Aorta (tissue), 5 donors: ENCODE measurements at regions not wholly inside any gene's neighbourhood (a gene's known extent, or its start where the extent isn't known, plus 50 kb on each side); places are given as distances from the start of the nearest gene placed in this dataset.
"Not testable (repeated sequence)": the region's sequence is repeated elsewhere in the genome, so short reads cannot be mapped to it uniquely, and the experiment has no call there.

Experiments
- ATAC-seq: fragments of 200-7000 bp; cut with Tn5 transposase; one replicate; pipeline ENCODE4 v1.9.1; 2022; ENCODE audit warnings: moderate library complexity; ENCODE audit not compliant: low FRiP score
- DNase-seq, 2 donors: peaks; one replicate each; pipeline ENCODE4 v3.0.0-alpha.2; 2020
- H3K27ac ChIP-seq, 2 donors: one replicate each; pipeline ENCODE4 v1.5.1; 2013; ENCODE audit warnings: low read length in 2 of 2, mild to moderate bottlenecking in 2 of 2, moderate library complexity in 2 of 2, control low read depth in 1 of 2, inconsistent platforms in 1 of 2, low read depth in 1 of 2
- H3K27me3 ChIP-seq, 2 donors: one replicate each; pipeline ENCODE4 v1.6.1; 2013; ENCODE audit warnings: control low read depth in 1 of 2, low read length in 1 of 2, mild to moderate bottlenecking in 1 of 2, moderate library complexity in 1 of 2; ENCODE audit not compliant: insufficient read depth in 2 of 2, control insufficient read depth in 1 of 2
- H3K36me3 ChIP-seq, 2 donors: one replicate each; pipeline ENCODE4 v1.6.1; 2013; ENCODE audit warnings: control low read depth in 1 of 2, low read length in 1 of 2, mild to moderate bottlenecking in 1 of 2; ENCODE audit not compliant: insufficient read depth in 2 of 2, control insufficient read depth in 1 of 2
- H3K4me1 ChIP-seq, 2 donors: one replicate each; pipeline ENCODE4 v1.6.1; 2013; ENCODE audit warnings: low read length in 2 of 2, control low read depth in 1 of 2, mild to moderate bottlenecking in 1 of 2, moderate library complexity in 1 of 2; ENCODE audit not compliant: insufficient read depth in 2 of 2, control insufficient read depth in 1 of 2
- H3K4me3 ChIP-seq, 2 donors: one replicate each; pipeline ENCODE4 v1.5.1; 2013; ENCODE audit warnings: low read length in 2 of 2, control low read depth in 1 of 2, mild to moderate bottlenecking in 1 of 2
- H3K9me3 ChIP-seq: one replicate; pipeline ENCODE4 v1.6.1; 2013; ENCODE audit warnings: mild to moderate bottlenecking, low read length; ENCODE audit not compliant: control insufficient read depth
- WGBS, 2 donors: extraction: QIAGEN DNeasy Blood & Tissue Kit; methylation state at CpG; one replicate each; pipeline ENCODE4 v1.1.7; 2013; 5-methylcytosine and 5-hydroxymethylcytosine counted together
- intact Hi-C, 2 donors: fragments of 100-400 bp; cut with DNase I; formaldehyde crosslinking; loops; one replicate each; pipeline versions ENCODE4 v1.14.2 to v1.15.0; 2022
- donor health status: healthy with polysubstance abuse.
- donor health status: Bipolar disorder and iron deficiency.
- donor health status: DM: no; HTN: no; CAD: no.
- donor health status: DM: no; HTN: no; CAD: no.
- donor health status: DM: yes; HTN: yes; CAD: no.

GRCh38 chr2:15689654-15690053 lies 98.0 kb downstream of the DDX1 start:
- no peak for DNase-seq
- no peaks in the 10 kb centered on the region for H3K9me3 ChIP-seq
- intact Hi-C loops, result no loop called here
- H3K4me3 ChIP-seq, result no peak overlapping the region
- no peaks in the 10 kb centered on the region for H3K27me3 ChIP-seq
- H3K27ac ChIP-seq, result no peak overlapping the region
- no peak for ATAC-seq
- H3K4me1 ChIP-seq, result no peaks in the 10 kb centered on the region
- WGBS, 2 donors, result 83 to 88% methylated on average over 10 of the region's 10 CpGs
- H3K36me3 ChIP-seq, result no peaks in the 10 kb centered on the region

- Histone ChIP-seq H3K27me3 (no peaks in the 10 kb centered on the region), H3K36me3 (no peaks in the 10 kb centered on the region), H3K4me3 (no peak overlapping the region), H3K27ac (no peak overlapping the region), H3K9me3 (no peaks in the 10 kb centered on the region), H3K4me1 (no peaks in the 10 kb centered on the region)
- 96 to 97% methylated on average over 12 of the region's 12 CpGs for WGBS, 2 donors
- DNase-seq (no peak), ATAC-seq (no peak)
- intact Hi-C loops, result no loop called here
These were observed 100.1 kb downstream of the DDX1 start for GRCh38 chr2:15691586-15692310.

- no peaks in the 10 kb centered on the region for H3K4me1 ChIP-seq
These were observed 101.1 kb downstream of the DDX1 start for GRCh38 chr2:15692551-15693377.

GRCh38 chr2:15693382-15693781 lies 101.7 kb downstream of the DDX1 start:
- intact Hi-C loops, result no loop called here
- no peak overlapping the region for H3K27ac ChIP-seq
- no peaks in the 10 kb centered on the region for H3K36me3 ChIP-seq
- H3K4me3 ChIP-seq, result no peak overlapping the region
- ATAC-seq, result no peak
- 90 to 93% methylated on average over 4 of the region's 4 CpGs for WGBS, 2 donors
- no peaks in the 10 kb centered on the region for H3K9me3 ChIP-seq
- no peaks in the 10 kb centered on the region for H3K27me3 ChIP-seq
- H3K4me1 ChIP-seq, result no peaks in the 10 kb centered on the region
- DNase-seq, result no peak

More at GRCh38 chr2:15692551-15693377, 101.1 kb downstream of the DDX1 start:
- no peaks in the 10 kb centered on the region for H3K27me3 ChIP-seq
- WGBS, 2 donors, result 85 to 90% methylated on average over 15 of the region's 15 CpGs
- ATAC-seq (no peak), DNase-seq (no peak)
- no peaks in the 10 kb centered on the region for H3K36me3 ChIP-seq
- no peaks in the 10 kb centered on the region for H3K9me3 ChIP-seq
- no peak overlapping the region for H3K27ac ChIP-seq
- H3K4me3 ChIP-seq, result no peak overlapping the region
- intact Hi-C loops, result no loop called here

GRCh38 chr2:15693926-15694588 lies 102.4 kb downstream of the DDX1 start:
- H3K4me1 ChIP-seq, result no peaks in the 10 kb centered on the region
- no peak for DNase-seq
- intact Hi-C loops, result no loop called here
- 63 to 78% methylated on average over 16 of the region's 16 CpGs for WGBS, 2 donors
- no peak overlapping the region for H3K27ac ChIP-seq
- no peak overlapping the region for H3K4me3 ChIP-seq
- no peaks in the 10 kb centered on the region for H3K27me3 ChIP-seq
- H3K9me3 ChIP-seq, result no peaks in the 10 kb centered on the region
- ATAC-seq, result no peak
- H3K36me3 ChIP-seq, result no peaks in the 10 kb centered on the region

- WGBS, 2 donors, result 93 to 94% methylated on average over 7 of the region's 7 CpGs
- Histone ChIP-seq H3K9me3 (no peaks in the 10 kb centered on the region), H3K4me1 (no peaks in the 10 kb centered on the region), H3K4me3 (no peak overlapping the region), H3K27ac (no peak overlapping the region), H3K36me3 (no peaks in the 10 kb centered on the region), H3K27me3 (no peaks in the 10 kb centered on the region)
- intact Hi-C loops, result no loop called here
- no peak for DNase-seq
- ATAC-seq, result no peak
These were observed 102.9 kb downstream of the DDX1 start for GRCh38 chr2:15694589-15694986.

- DNase-seq (no peak), ATAC-seq (no peak)
- H3K36me3 ChIP-seq, result no peaks in the 10 kb centered on the region
- WGBS, 2 donors, result 75 to 82% methylated on average over 9 of the region's 9 CpGs
- intact Hi-C loops, result no loop called here
- H3K4me1 ChIP-seq, result no peaks in the 10 kb centered on the region
- no peaks in the 10 kb centered on the region for H3K27me3 ChIP-seq
- H3K27ac ChIP-seq, result no peak overlapping the region
- H3K9me3 ChIP-seq, result no peaks in the 10 kb centered on the region
- no peak overlapping the region for H3K4me3 ChIP-seq
These were observed 104.1 kb downstream of the DDX1 start for GRCh38 chr2:15695582-15696330.

GRCh38 chr2:15696606-15697170 lies 105.0 kb downstream of the DDX1 start:
- H3K4me1 ChIP-seq, ATAC-seq, H3K27ac ChIP-seq, H3K36me3 ChIP-seq, H3K9me3 ChIP-seq, H3K27me3 ChIP-seq, intact Hi-C loops, H3K4me3 ChIP-seq, DNase-seq: not testable (repeated sequence)
- WGBS, 2 donors, result 78 to 87% methylated on average over 31 to 32 of the region's 32 CpGs
